H1 (cell line): ENCODE measurements at regions not wholly inside any gene's neighbourhood (a gene's known extent, or its start where the extent isn't known, plus 50 kb on each side); places are given as distances from the start of the nearest gene placed in this dataset.
A peak's percentile ranks its signal among the peaks of the same experiment; 100 is the strongest.

Source experiments
- CTCF ChIA-PET: fragments of 300-600 bp; sonication (Branson Sonifier 250); formaldehyde crosslinking; loops from one replicate; lab custom pipeline; 2021; ENCODE audit not compliant: partially characterized antibody; lab: Charles Lee
- POLR2A ChIA-PET: fragments of 300-600 bp; sonication (Branson Sonifier 250); formaldehyde crosslinking; loops from one replicate; lab custom pipeline; 2021; ENCODE audit warnings: inconsistent platforms; ENCODE audit not compliant: partially characterized antibody; lab: Charles Lee
- DNase-seq, 2 experiments: peaks; one replicate each; pipeline versions ENCODE4 v3.0.0 to v3.0.0-alpha.2; 2010 to 2022; ENCODE audit warnings: low spot score in 2 of 2, low read depth in 1 of 2, mixed read lengths in 1 of 2
- FAIRE-seq: peaks from 2 replicates; lab custom pipeline; 2011; peaks lifted over from hg19 to GRCh38; lab: Jason Lieb, UNC
- H2AFZ ChIP-seq: 2 replicates; pipeline ENCODE4 v1.8.1; 2012; ENCODE audit warnings: low read length, inconsistent platforms
- H2AK5ac ChIP-seq: 2 replicates; pipeline ENCODE4 v1.6.1; 2013; ENCODE audit warnings: low read depth, low read length
- H2BK120ac ChIP-seq: replicated peaks from 2 replicates; pipeline ENCODE3; 2013; ENCODE audit warnings: low read depth, low read length, inconsistent platforms
- H2BK12ac ChIP-seq: 2 replicates; pipeline ENCODE4 v1.6.1; 2013; ENCODE audit warnings: low read depth, low read length
- H2BK15ac ChIP-seq: 2 replicates; pipeline ENCODE4 v1.6.1; 2013; ENCODE audit warnings: low read length
- H2BK20ac ChIP-seq: 2 replicates; pipeline ENCODE4 v1.6.1; 2013; ENCODE audit warnings: low read length
- H2BK5ac ChIP-seq: 2 replicates; pipeline ENCODE4 v1.6.1; 2013; ENCODE audit warnings: low read depth, low read length
- H3K14ac ChIP-seq: 2 replicates; pipeline ENCODE4 v1.6.1; 2013; ENCODE audit warnings: inconsistent platforms; ENCODE audit not compliant: insufficient read length
- H3K18ac ChIP-seq: 2 replicates; pipeline ENCODE4 v1.6.1; 2013; ENCODE audit warnings: low read length; ENCODE audit errors: extremely low read depth
- H3K23ac ChIP-seq: 2 replicates; pipeline ENCODE4 v1.6.1; 2013; ENCODE audit warnings: inconsistent platforms; ENCODE audit not compliant: insufficient read length
- H3K23me2 ChIP-seq: 2 replicates; pipeline ENCODE4 v1.6.1; 2013; ENCODE audit warnings: low read depth, low read length
- H3K27ac ChIP-seq: 2 replicates; pipeline ENCODE4 v1.6.1; 2011; ENCODE audit warnings: low read depth, low read length, inconsistent platforms
- H3K27me3 ChIP-seq, 4 experiments: replicated peaks in 1 of 4; 1 replicate in 1 of 4; 2 replicates in 3 of 4; pipeline versions ENCODE4 v1.6.1 to v1.8.1; 2011 to 2013; ENCODE audit warnings: low read length in 3 of 4, mild to moderate bottlenecking in 3 of 4, inconsistent platforms in 2 of 4, mixed read lengths in 2 of 4, moderate library complexity in 1 of 4; ENCODE audit not compliant: control insufficient read depth in 3 of 4, insufficient read depth in 3 of 4; ENCODE audit errors: extremely low read depth in 1 of 4
- H3K36me3 ChIP-seq, 4 experiments: 2 replicates each; pipeline versions ENCODE4 v1.6.1 to v1.8.1; 2011 to 2013; ENCODE audit warnings: mild to moderate bottlenecking in 4 of 4, low read length in 3 of 4, moderate library complexity in 2 of 4, control low read depth in 1 of 4, inconsistent platforms in 1 of 4; ENCODE audit not compliant: insufficient read depth in 4 of 4, control insufficient read depth in 2 of 4
- H3K4ac ChIP-seq: replicated peaks from 2 replicates; pipeline ENCODE3; 2013; ENCODE audit warnings: low read length, low read depth, mixed read lengths, inconsistent platforms; ENCODE audit not compliant: insufficient read length
- H3K4me1 ChIP-seq, 4 experiments: replicated peaks in 1 of 4; 1 replicate in 1 of 4; 2 replicates in 3 of 4; pipeline versions ENCODE4 v1.6.1 to v1.8.1; 2011 to 2013; ENCODE audit warnings: low read length in 3 of 4, inconsistent platforms in 2 of 4, mixed read lengths in 1 of 4; ENCODE audit not compliant: insufficient read depth in 4 of 4, control insufficient read depth in 3 of 4
- H3K4me2 ChIP-seq, 2 experiments: 2 replicates each; pipeline versions ENCODE4 v1.6.1 to v1.8.1; 2011 to 2013; ENCODE audit warnings: low read depth in 2 of 2, low read length in 2 of 2, control low read depth in 1 of 2, inconsistent platforms in 1 of 2, mild to moderate bottlenecking in 1 of 2; ENCODE audit not compliant: insufficient read depth in 1 of 2
- H3K4me3 ChIP-seq, 4 experiments: fragments of 200-600, 300-600 bp in 1 of 4; sonication (generic), shearing (Covaris generic), sonication (Bioruptor Twin) in 1 of 4; 2 replicates each; pipeline versions ENCODE4 v1.5.1 to v1.8.1; 2011 to 2016; ENCODE audit warnings: low read length in 4 of 4, low read depth in 3 of 4, control low read depth in 2 of 4, inconsistent platforms in 2 of 4, mild to moderate bottlenecking in 2 of 4, mixed read lengths in 1 of 4, moderate library complexity in 1 of 4; ENCODE audit not compliant: insufficient read depth in 2 of 4; ENCODE audit errors: extremely low read depth in 1 of 4
- H3K56ac ChIP-seq: replicated peaks from 2 replicates; pipeline ENCODE3; 2013; ENCODE audit warnings: low read depth, mild to moderate bottlenecking, mixed read lengths, low read length, inconsistent platforms; ENCODE audit not compliant: insufficient read length
- H3K79me1 ChIP-seq: 2 replicates; pipeline ENCODE4 v1.6.1; 2013; ENCODE audit warnings: low read depth, low read length, control low read depth
- H3K79me2 ChIP-seq, 2 experiments: 2 replicates each; pipeline versions ENCODE4 v1.6.1 to v1.8.1; 2012 to 2013; ENCODE audit warnings: low read length in 2 of 2, mild to moderate bottlenecking in 2 of 2, inconsistent platforms in 1 of 2; ENCODE audit not compliant: insufficient read depth in 2 of 2, control insufficient read depth in 1 of 2
- H3K9ac ChIP-seq, 4 experiments: replicated peaks in 1 of 4; 1 replicate in 1 of 4; 2 replicates in 3 of 4; pipeline versions ENCODE4 v1.6.1 to v1.8.1; 2011 to 2013; ENCODE audit warnings: low read depth in 3 of 4, low read length in 3 of 4, control low read depth in 2 of 4, mild to moderate bottlenecking in 2 of 4, moderate library complexity in 2 of 4, inconsistent platforms in 1 of 4; ENCODE audit errors: extremely low read depth in 1 of 4
- H3K9me3 ChIP-seq, 2 experiments: 2 replicates each; pipeline versions ENCODE4 v1.6.1 to v1.8.1; 2012 to 2013; ENCODE audit warnings: mild to moderate bottlenecking in 2 of 2, moderate library complexity in 2 of 2, control low read depth in 1 of 2, inconsistent platforms in 1 of 2, low read depth in 1 of 2, low read length in 1 of 2, mixed read lengths in 1 of 2; ENCODE audit not compliant: insufficient read depth in 2 of 2
- H4K20me1 ChIP-seq, 2 experiments: replicated peaks in 1 of 2; 2 replicates each; pipeline versions ENCODE3 to v1.8.1; 2011 to 2013; ENCODE audit warnings: inconsistent platforms in 2 of 2, low read length in 2 of 2, mild to moderate bottlenecking in 1 of 2; ENCODE audit not compliant: insufficient read depth in 2 of 2, control insufficient read depth in 1 of 2
- H4K5ac ChIP-seq: 2 replicates; pipeline ENCODE4 v1.6.1; 2013; ENCODE audit warnings: low read length, low read depth, mixed read lengths, inconsistent platforms; ENCODE audit not compliant: insufficient read length
- H4K8ac ChIP-seq: 2 replicates; pipeline ENCODE4 v1.8.0; 2013; ENCODE audit warnings: mild to moderate bottlenecking, moderate library complexity, low read length, inconsistent platforms; ENCODE audit not compliant: insufficient read depth; ENCODE audit errors: extremely low read depth
- H4K91ac ChIP-seq: replicated peaks from 2 replicates; pipeline ENCODE3; 2013; ENCODE audit warnings: low read length, mixed read lengths, inconsistent platforms; ENCODE audit not compliant: insufficient read length
- ASH2L ChIP-seq: fragments of 200-600, 300-600 bp; sonication (generic); IDR thresholded peaks from one replicate; pipeline ENCODE4 v1.7.1; 2017; ENCODE audit warnings: low read length
- BRCA1 ChIP-seq: IDR thresholded peaks from 2 replicates; pipeline ENCODE4 v1.6.1; 2012; ENCODE audit warnings: low read depth, low read length, improper control_type of control experiment
- CHD1 ChIP-seq: IDR thresholded peaks from 2 replicates; pipeline ENCODE4 v1.6.1; 2012; ENCODE audit warnings: low read depth, low read length, improper control_type of control experiment
- CTBP2 ChIP-seq: IDR thresholded peaks from 2 replicates; pipeline ENCODE4 v1.7.0; 2011; ENCODE audit warnings: borderline replicate concordance, mild to moderate bottlenecking, moderate library complexity, mixed read lengths, low read length; ENCODE audit not compliant: insufficient read depth, insufficient read length
- FOSL1 ChIP-seq: IDR thresholded peaks from 2 replicates; pipeline ENCODE4 v1.6.1; 2011; ENCODE audit warnings: mild to moderate bottlenecking, low read depth, low read length, moderate library complexity; ENCODE audit not compliant: insufficient read depth
- POLR2A ChIP-seq, 2 experiments: IDR thresholded peaks; 1 replicate in 1 of 2; 2 replicates in 1 of 2; pipeline ENCODE4 v1.6.1; 2011; ENCODE audit warnings: low read depth in 2 of 2, low read length in 2 of 2, mild to moderate bottlenecking in 2 of 2; ENCODE audit errors: control extremely low read depth in 1 of 2
- POU5F1 ChIP-seq: IDR thresholded peaks from 2 replicates; pipeline ENCODE4 v1.6.1; 2011; ENCODE audit warnings: low read depth, mild to moderate bottlenecking, low read length, moderate library complexity
- SIRT6 ChIP-seq: IDR thresholded peaks from one replicate; pipeline ENCODE4 v1.7.1; 2012; ENCODE audit warnings: low read length, inconsistent platforms
- SP2 ChIP-seq: IDR thresholded peaks from 2 replicates; pipeline ENCODE4 v1.6.1; 2012; ENCODE audit warnings: mild to moderate bottlenecking, low read length, inconsistent platforms
- ZNF274 ChIP-seq: IDR thresholded peaks from 2 replicates; pipeline ENCODE4 v1.7.0; 2012; ENCODE audit warnings: low read length, borderline replicate concordance; ENCODE audit errors: extremely low read depth
- WGBS, 2 experiments: shearing (Covaris generic) in 1 of 2; methylation state at CpG; one replicate each; pipeline versions ENCODE4 v1.1.6 to v1.1.7; 2013 to 2015; ENCODE audit warnings: low lambda C conversion rate in 2 of 2, mixed read lengths in 2 of 2, inconsistent platforms in 1 of 2, low coverage in 1 of 2, missing lambda C conversion rate in 1 of 2; ENCODE audit not compliant: insufficient replicate concordance in 2 of 2, insufficient coverage in 1 of 2, insufficient read length in 1 of 2; ENCODE audit errors: extremely low coverage in 1 of 2, missing lambda C conversion rate in 1 of 2; 5-methylcytosine and 5-hydroxymethylcytosine counted together
- TF ChIP-seq, protein P1 (sequence below): IDR thresholded peaks from 2 replicates; pipeline ENCODE4 v1.6.1; 2012; ENCODE audit warnings: inconsistent platforms
- TF ChIP-seq, protein P2 (sequence below): IDR thresholded peaks from 2 replicates; pipeline ENCODE4 v1.6.1; 2012; ENCODE audit warnings: inconsistent platforms

DNA sequence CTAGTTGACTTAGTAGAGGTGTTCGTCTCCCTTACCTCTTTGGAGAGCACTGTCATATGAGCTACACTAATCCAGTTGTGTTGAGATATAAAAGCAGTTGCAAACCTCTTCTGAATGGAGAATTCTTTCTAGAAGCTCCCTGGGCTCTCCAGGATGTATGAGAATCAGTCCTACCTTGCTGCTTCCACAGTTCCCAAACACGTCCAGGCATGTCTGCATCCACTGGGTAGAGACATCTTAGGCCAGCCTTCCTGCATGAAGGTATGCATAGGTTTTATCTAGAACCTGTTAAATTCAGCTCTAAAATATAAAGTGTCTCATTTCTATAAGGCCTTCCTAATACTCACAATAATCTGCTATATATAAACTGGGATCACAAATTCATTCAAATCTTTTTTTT, 297.7 kb downstream of the CDC5L start:
- H3K9ac ChIP-seq, result no peak overlapping the region
- no peak overlapping the region for H4K5ac ChIP-seq
- no peak overlapping the region for H3K4me3 ChIP-seq
- no peak overlapping the region for H3K23ac ChIP-seq
- H3K56ac ChIP-seq, result no peak overlapping the region
- H3K27ac ChIP-seq, result no peak overlapping the region
- H3K27me3 ChIP-seq, result no peaks in the 10 kb centered on the region
- H2BK120ac ChIP-seq, result peak overlapping the region; percentile 47
- no peaks in the 10 kb centered on the region for H4K20me1 ChIP-seq
- H3K14ac ChIP-seq, result no peak overlapping the region
- FAIRE-seq (no peak), DNase-seq (no peak)
- POLR2A ChIA-PET, result no interaction called here
- TF ChIP-seq POU5F1 (no peak), POLR2A (IDR thresholded peaks at IDR 0.05; ENCODE audit: control extremely low read depth in 1 of 2, low read depth in 2 of 2, low read length in 2 of 2) (no peak), SIRT6 (no peak), FOSL1 (no peak), BRCA1 (no peak), CTBP2 (no peak), CHD1 (no peak), ZNF274 (no peak), ASH2L (no peak), SP2 (no peak)
- TF ChIP-seq, protein P1, sequence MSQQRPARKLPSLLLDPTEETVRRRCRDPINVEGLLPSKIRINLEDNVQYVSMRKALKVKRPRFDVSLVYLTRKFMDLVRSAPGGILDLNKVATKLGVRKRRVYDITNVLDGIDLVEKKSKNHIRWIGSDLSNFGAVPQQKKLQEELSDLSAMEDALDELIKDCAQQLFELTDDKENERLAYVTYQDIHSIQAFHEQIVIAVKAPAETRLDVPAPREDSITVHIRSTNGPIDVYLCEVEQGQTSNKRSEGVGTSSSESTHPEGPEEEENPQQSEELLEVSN, result no peak
- TF ChIP-seq, protein P2, sequence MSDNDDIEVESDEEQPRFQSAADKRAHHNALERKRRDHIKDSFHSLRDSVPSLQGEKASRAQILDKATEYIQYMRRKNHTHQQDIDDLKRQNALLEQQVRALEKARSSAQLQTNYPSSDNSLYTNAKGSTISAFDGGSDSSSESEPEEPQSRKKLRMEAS, result no peak
- H3K4ac ChIP-seq, result no peak overlapping the region
- H2AFZ ChIP-seq, result no peak overlapping the region
- no peaks in the 10 kb centered on the region for H3K79me2 ChIP-seq
- H3K4me1 ChIP-seq, result no peaks in the 10 kb centered on the region
- peak overlapping the region; percentile 72; the same call in 1 of the 2 replicates for H2BK20ac ChIP-seq
- H2BK12ac ChIP-seq, result no peak overlapping the region
- H3K79me1 ChIP-seq, result no peaks in the 10 kb centered on the region
- H3K9me3 ChIP-seq, result no peaks in the 10 kb centered on the region; a peak in 1 of 4 replicates
- no peaks in the 10 kb centered on the region for H3K23me2 ChIP-seq
- no peak overlapping the region for H4K8ac ChIP-seq
- CTCF ChIA-PET, result interaction anchor here (0.7 to 1.4 kb wide), 3 partner anchors 17 to 95 kb away, joined by 3 to 5 read pairs (median 3); no protein-coding TSS in a partner anchor
- H2BK15ac ChIP-seq, result no peak overlapping the region
- H4K91ac ChIP-seq, result peak overlapping the region; percentile 65
- no peak overlapping the region for H3K4me2 ChIP-seq
- no peak overlapping the region for H2AK5ac ChIP-seq
- 78% methylated on average over 2 of the region's 2 CpGs; no CpG with 5 or more reads in 1 of the 2 experiments for WGBS, 2 experiments
- peak overlapping the region; percentile 81; the same call in 1 of the 2 replicates for H2BK5ac ChIP-seq
- H3K36me3 ChIP-seq, result no peaks in the 10 kb centered on the region
- H3K18ac ChIP-seq, result no peak overlapping the region
